Astrocyte of the cerebellum (primary cell): ENCODE measurements at regions not wholly inside any gene's neighbourhood (a gene's known extent, or its start where the extent isn't known, plus 50 kb on each side); places are given as distances from the start of the nearest gene placed in this dataset.

Experiments used
- DNase-seq: peaks from one replicate; pipeline ENCODE4 v3.0.0-alpha.2; 2011; ENCODE audit warnings: low read depth
- H3K4me3 ChIP-seq: 2 replicates; pipeline ENCODE4 v1.5.1; 2011; ENCODE audit warnings: mild to moderate bottlenecking, low read depth, low read length, moderate library complexity
- CTCF ChIP-seq: IDR thresholded peaks from 2 replicates; pipeline ENCODE4 v1.5.1; 2012; ENCODE audit warnings: low read length, low read depth, moderate library complexity, mild to moderate bottlenecking; ENCODE audit errors: missing control alignments
- in situ Hi-C: cut with HindIII; loops from 2 replicates; pipeline ENCODE4 v1.10.0; 2017; ENCODE audit warnings: low sequenced_read_pairs

DNA sequence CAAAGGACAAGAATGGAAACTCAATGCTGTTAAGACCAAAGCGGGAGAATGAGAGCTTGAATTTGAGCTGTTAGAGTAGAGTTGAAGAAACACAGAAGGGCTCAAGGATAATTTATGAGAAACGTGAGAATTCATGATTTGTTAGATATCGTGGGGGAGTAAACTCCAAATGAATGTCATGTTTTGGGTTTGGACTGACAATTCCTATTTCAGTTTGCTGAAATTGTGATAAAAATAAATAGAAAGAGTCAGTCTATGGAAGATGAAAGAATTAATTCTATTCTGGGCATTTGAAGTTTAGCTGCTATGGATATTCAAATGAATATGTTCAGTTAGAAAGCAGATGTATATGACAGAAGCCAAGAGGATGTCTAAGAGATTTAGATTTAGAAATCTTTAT lies 723.4 kb upstream of the PIK3C3 start:
- TF ChIP-seq CTCF = no peak
- in situ Hi-C loops = no loop called here
- no peak overlapping the region for H3K4me3 ChIP-seq
- no peak for DNase-seq

GRCh38 chr18:41227993-41228392 lies 727.0 kb upstream of the PIK3C3 start:
- no peak for TF ChIP-seq CTCF
- DNase-seq = no peak
- in situ Hi-C loops = no loop called here
- no peak overlapping the region for H3K4me3 ChIP-seq

- no peak overlapping the region for H3K4me3 ChIP-seq
- in situ Hi-C loops = no loop called here
- TF ChIP-seq CTCF = no peak
- no peak for DNase-seq
Observed at GRCh38 chr18:41226911-41227310, 728.1 kb upstream of the PIK3C3 start.

DNA sequence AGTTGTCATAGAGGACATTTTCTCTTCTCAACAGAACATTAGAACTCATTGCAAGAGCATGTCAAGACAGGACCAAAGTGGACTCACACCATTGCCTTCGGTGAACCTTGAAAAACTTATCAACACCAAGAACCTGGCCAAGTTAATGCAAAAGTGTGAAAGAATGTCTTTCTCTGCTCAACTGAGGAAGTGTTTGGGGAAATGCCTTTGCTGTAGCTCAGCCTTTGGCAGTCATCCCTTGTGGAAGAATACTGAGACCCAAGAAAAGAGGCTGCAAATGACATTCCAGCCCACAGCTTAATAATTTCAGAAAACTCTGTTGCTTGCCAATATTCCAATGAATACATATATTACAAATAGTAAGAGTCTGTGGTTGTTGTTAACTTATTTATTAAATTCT lies 728.8 kb upstream of the PIK3C3 start:
- TF ChIP-seq CTCF = no peak
- peak; percentile 80 for DNase-seq
- in situ Hi-C loops = no loop called here
- H3K4me3 ChIP-seq = no peak overlapping the region

- TF ChIP-seq CTCF = no peak
- in situ Hi-C loops = no loop called here
- H3K4me3 ChIP-seq = no peak overlapping the region
Observed at GRCh38 chr18:41216341-41217003, 738.6 kb upstream of the PIK3C3 start.

DNA sequence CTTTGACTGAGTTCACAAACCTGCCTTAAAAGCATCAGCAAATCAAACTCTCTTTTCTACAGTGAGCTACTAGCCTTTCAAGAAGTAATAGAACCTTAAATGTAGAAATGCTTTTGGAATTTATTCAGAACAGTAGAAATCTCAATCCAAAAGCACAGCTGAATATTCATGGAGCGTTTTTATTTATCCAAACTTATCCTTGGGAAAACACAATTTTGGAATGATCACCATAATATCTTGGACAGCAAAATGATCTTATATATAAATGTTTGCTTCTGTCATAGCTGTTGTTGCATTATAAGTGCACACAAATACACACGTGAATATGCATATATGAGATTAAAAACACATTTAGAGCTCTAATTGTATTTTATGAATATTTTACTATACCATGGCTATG lies 747.3 kb upstream of the PIK3C3 start:
- in situ Hi-C loops = no loop called here
- TF ChIP-seq CTCF = no peak
- DNase-seq = no peak
- no peak overlapping the region for H3K4me3 ChIP-seq

More at GRCh38 chr18:41216341-41217003, 738.6 kb upstream of the PIK3C3 start:
- DNase-seq = no peak
